ENCODE measurements at regions not wholly inside any gene's neighbourhood (a gene's known extent, or its start where the extent isn't known, plus 50 kb on each side); places are given as distances from the start of the nearest gene placed in this dataset.

GRCh38 chr18:72261590-72261989 is 282.6 kb downstream of the CBLN2 start:
- TF ChIP-seq POLR2AphosphoS5 (IDR thresholded peaks at IDR 0.05; ENCODE audit: low read depth, low read length) (no peak), REST (IDR thresholded peaks at IDR 0.05; ENCODE audit: insufficient read depth in 1 of 2, low read depth in 2 of 2, low read length in 2 of 2) (no peak), SIN3A (IDR thresholded peaks at IDR 0.05; ENCODE audit: borderline replicate concordance, insufficient read depth, low read length) (no peak), TAF1 (IDR thresholded peaks at IDR 0.05; ENCODE audit: borderline replicate concordance, insufficient read depth, low read length) (no peak), FOXP2 (optimal IDR thresholded peaks at IDR 0.05; ENCODE audit: borderline replicate concordance, extremely low read depth, extremely low read length, insufficient read depth) (no peak)

- TF ChIP-seq SIN3A (IDR thresholded peaks at IDR 0.05; ENCODE audit: borderline replicate concordance, insufficient read depth, low read length) (no peak), REST (IDR thresholded peaks at IDR 0.05; ENCODE audit: insufficient read depth in 1 of 2, low read depth in 2 of 2, low read length in 2 of 2) (no peak), POLR2AphosphoS5 (IDR thresholded peaks at IDR 0.05; ENCODE audit: low read depth, low read length) (no peak), TAF1 (IDR thresholded peaks at IDR 0.05; ENCODE audit: borderline replicate concordance, insufficient read depth, low read length) (no peak), FOXP2 (optimal IDR thresholded peaks at IDR 0.05; ENCODE audit: borderline replicate concordance, extremely low read depth, extremely low read length, insufficient read depth) (no peak)
These were observed 298.1 kb downstream of the CBLN2 start for GRCh38 chr18:72246076-72246475.

DNA sequence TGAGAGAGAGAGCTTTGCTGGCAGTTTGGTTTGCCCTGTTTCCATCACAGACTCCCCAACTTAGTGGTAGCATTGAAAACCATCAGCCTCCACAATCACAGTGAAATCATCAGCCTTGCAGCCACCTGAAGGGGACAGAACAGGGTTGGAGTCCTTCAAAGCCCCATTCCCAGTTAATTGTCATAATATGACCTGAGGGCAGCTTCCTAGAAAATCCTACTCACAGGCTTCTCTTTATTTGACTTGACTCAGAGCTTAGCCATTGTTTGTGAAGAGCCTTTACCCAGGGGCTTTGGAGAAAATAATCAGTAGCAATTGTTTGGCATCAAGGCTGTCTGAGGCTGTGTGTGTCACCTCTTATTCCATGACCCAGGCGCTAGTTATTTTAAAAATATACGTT is 308.7 kb downstream of the CBLN2 start:
- no peak for TF ChIP-seq REST (IDR thresholded peaks at IDR 0.05; ENCODE audit: insufficient read depth in 1 of 2, low read depth in 2 of 2, low read length in 2 of 2)
- no peak for TF ChIP-seq FOXP2 (optimal IDR thresholded peaks at IDR 0.05; ENCODE audit: borderline replicate concordance, extremely low read depth, extremely low read length, insufficient read depth)
- no peak for TF ChIP-seq TAF1 (IDR thresholded peaks at IDR 0.05; ENCODE audit: borderline replicate concordance, insufficient read depth, low read length)
- no peak for TF ChIP-seq POLR2AphosphoS5 (IDR thresholded peaks at IDR 0.05; ENCODE audit: low read depth, low read length)
- no peak for TF ChIP-seq SIN3A (IDR thresholded peaks at IDR 0.05; ENCODE audit: borderline replicate concordance, insufficient read depth, low read length)

GRCh38 chr18:72233106-72233505 is 311.0 kb downstream of the CBLN2 start:
- TF ChIP-seq FOXP2 (optimal IDR thresholded peaks at IDR 0.05; ENCODE audit: borderline replicate concordance, extremely low read depth, extremely low read length, insufficient read depth) (no peak), POLR2AphosphoS5 (IDR thresholded peaks at IDR 0.05; ENCODE audit: low read depth, low read length) (no peak), SIN3A (IDR thresholded peaks at IDR 0.05; ENCODE audit: borderline replicate concordance, insufficient read depth, low read length) (no peak), TAF1 (IDR thresholded peaks at IDR 0.05; ENCODE audit: borderline replicate concordance, insufficient read depth, low read length) (no peak), REST (IDR thresholded peaks at IDR 0.05; ENCODE audit: insufficient read depth in 1 of 2, low read depth in 2 of 2, low read length in 2 of 2) (no peak)

DNA sequence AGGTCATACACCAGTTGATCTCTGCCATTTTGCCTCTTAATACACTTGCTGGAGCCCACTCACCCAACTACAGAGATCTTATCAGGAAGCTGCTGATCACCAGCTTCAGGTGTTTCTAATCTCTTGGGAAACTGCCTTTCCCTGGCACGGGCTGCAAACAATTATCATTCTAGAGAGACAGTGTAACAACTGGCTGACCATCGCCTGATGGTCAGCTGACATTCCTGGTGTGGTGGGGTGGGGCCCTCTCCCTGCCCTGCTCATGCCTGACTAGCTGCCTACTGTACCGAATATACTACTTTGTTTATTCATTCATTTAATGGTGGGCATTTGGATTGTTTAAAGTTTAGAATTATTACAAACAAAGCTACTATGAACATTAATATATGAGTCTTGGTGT is 311.5 kb downstream of the CBLN2 start:
- TF ChIP-seq REST (IDR thresholded peaks at IDR 0.05; ENCODE audit: insufficient read depth in 1 of 2, low read depth in 2 of 2, low read length in 2 of 2) (no peak), POLR2AphosphoS5 (IDR thresholded peaks at IDR 0.05; ENCODE audit: low read depth, low read length) (no peak), SIN3A (IDR thresholded peaks at IDR 0.05; ENCODE audit: borderline replicate concordance, insufficient read depth, low read length) (no peak), FOXP2 (optimal IDR thresholded peaks at IDR 0.05; ENCODE audit: borderline replicate concordance, extremely low read depth, extremely low read length, insufficient read depth) (no peak), TAF1 (IDR thresholded peaks at IDR 0.05; ENCODE audit: borderline replicate concordance, insufficient read depth, low read length) (no peak)

All from PFSK-1 (cell line).